ENCODE measurements at regions not wholly inside any gene's neighbourhood (a gene's known extent, or its start where the extent isn't known, plus 50 kb on each side); places are given as distances from the start of the nearest gene placed in this dataset.

DNA sequence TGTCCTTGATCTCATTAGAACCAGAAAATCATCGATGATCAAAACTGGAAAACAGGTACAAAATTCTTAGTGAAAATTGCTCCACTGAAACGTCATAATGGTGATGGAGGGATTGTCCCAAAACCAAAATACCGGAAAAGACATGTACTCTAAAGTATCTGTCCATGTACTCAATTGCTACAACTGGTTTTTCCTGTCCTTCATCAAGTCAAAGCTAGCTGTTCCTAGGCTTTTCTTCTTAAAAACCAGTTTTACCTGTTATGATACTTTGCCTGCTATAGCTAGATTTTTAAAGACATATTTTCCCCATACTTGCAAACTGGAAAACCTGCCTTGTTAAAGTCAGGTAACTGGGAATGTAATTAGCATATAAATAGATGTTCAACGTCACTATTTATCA is 50.5 kb upstream of the LRRC1 start:
- DNase-seq (ENCODE audit: low read depth in 2 of 2) = no peak

DNA sequence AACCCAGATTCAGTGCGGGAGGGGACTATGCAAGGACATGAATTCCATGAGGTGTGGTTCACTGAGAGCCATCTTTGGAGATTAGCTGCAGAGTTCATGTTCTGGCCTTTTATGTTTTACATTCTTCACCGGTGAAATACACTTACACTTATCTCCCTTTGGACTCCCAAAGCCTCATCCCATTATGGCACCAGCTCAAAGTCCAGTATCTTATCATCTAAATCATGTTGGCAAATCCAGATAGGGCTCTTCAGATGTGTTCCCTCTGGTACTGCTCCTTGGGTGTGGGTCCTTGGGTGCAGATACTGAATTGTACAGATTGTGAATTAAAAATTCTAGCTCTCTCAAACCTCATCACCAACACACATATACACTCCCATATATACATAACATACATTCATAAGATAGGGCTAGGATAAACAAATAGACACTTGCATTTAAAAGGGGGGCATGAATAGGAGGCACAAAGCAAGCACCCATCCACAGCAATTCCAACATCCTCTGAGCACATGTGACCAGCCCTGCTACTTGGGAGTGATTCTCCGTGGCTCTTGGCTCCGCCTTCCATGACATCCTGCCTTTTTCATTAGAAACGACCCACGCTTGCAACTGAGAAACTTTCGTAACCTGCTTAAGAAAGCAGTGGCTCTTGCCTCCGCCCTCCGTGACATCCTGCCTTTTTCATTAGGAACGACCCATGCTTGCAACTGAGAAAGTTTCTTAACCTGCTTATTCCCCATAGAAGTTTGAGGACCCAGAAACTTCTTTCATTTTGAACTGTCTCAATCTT is 53.6 kb upstream of the LRRC1 start:
- peak; percentile 1 to 5 for DNase-seq (ENCODE audit: low read depth in 2 of 2)

DNA sequence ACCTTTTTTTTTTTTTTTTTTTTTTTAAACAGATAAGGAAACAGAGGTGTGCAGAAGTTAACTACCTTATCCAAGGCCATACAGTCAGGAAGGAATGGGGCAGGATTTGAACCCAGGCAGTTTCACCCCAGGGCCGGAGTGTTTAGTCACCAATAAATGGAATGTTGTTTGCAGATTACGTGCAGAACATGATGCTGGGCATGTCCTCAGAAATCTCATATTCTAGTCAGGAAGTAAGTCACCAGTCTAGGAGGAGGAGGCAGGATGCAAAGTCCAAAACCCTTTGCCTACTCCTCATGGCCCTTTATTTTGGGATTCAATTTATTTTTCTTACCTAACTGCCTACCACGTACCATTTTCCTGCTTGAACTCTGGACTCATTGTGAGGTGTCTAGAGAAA is 57.1 kb upstream of the LRRC1 start:
- no peak for DNase-seq (ENCODE audit: low read depth in 2 of 2)

DNA sequence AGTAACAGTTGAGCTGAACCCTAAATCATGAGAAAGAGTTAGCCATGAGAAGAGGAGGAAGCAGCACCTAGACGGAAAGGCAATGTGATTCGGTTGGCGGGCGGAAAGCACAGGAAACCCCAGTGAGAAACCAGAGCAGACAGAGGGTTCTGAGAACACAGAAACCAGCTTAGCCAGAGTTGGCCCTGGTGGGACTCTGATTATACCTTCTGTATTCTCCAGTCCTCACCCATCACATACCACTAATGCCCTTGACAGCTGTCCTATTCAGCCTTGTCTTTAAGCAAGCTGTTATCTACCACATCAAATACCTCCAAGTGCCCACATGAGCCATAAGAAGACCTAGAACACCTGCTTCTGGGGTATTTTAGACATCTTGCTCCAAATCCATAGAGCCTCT is 58.9 kb upstream of the LRRC1 start:
- peak; percentile 8 to 10 for DNase-seq (ENCODE audit: low read depth in 2 of 2)

DNA sequence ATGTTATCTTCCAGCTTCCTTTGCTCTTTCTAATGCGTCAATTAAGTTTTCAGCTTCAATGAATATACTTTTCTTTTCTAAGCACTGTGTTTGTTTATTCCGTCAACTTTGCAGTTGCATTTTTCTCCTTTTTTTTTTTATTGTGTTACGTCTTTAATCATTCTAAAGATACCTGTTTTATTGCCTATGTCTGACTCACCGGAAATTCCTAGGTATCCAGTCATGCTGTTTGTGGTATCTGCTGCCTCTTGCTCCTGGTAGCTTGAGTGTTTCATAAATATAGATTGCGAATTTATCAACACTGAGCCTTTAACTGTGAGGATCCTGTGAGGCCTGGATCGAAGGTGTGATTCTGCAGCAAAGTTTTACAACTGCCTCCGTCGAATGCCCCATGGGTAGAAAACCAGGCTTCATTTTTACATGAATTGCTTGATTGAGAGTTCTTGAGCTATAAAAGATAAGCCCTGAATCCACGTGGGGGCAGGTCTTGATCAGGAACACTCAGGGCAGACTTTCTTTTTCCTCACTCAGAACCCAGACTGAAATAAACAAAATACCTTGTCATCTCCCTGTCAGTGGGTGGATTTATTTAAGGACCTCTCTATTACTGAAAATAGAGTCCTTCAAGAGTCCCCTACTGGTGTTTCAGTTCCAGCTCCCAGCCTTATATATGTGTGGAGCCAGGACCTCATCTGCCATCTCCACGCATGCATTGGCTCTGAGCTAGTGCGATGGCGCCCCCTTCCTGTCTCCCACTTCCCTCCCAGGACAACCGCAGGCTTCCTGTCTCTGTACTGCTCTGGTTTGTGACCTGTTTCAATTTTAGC is 60.1 kb upstream of the LRRC1 start:
- no peak for DNase-seq (ENCODE audit: low read depth in 2 of 2)

DNA sequence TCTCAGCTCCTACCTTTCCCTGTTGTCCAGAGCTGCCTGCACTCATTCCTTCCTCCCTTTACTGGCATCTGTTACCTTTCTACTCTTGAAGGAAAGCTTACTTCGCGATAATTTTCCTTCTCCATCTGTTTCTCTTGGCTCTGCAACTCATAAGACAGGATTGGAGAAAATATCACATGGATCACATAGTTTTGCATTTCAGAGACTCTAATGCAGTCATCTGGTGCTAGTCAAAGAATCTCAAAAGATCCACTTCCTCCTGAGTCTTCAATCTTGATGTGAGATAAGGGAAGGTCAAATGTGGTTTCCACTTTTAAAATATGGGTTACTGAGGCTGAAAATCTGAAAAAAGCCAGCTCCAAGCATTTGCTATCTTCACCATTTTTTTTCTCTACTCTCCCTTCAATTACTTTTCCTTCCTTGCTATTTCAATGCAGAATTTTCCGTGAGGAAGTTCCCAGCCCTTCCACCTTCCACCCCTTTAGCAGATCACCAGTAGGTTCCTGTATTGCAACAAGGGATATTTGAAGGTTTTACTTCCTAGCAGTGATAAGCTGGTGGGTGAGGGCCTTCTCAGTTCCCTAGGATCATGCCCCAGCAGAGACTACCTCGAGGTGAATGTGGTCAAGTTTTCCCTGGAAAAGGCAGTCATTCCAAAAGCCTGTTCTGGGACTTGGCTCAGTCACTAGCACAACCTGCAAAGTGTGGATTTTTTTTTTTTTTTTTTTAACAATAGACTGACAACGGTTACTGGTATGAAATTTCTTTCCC is 62.8 kb upstream of the LRRC1 start:
- DNase-seq (ENCODE audit: low read depth in 2 of 2) = no peak

DNA sequence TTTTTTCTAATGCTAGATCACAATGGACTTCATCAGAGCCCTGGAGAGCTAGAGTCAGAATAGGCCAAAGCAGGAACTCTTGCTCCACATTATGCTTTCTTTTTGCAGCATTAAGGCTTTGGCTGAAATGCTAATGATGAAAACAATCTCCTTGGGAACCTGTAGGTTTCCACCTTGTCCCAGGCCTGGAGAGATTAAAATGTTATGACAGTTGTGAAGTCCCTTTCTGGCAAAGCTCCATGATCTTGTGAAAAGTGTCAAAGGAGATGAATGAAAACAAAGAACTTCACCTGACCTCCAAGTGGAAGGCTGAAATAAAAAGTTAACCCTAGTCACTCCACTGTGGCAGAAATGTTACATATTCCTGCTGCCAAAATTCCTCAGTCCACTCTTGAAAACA is 64.0 kb upstream of the LRRC1 start:
- DNase-seq (ENCODE audit: low read depth in 2 of 2) = no peak

DNA sequence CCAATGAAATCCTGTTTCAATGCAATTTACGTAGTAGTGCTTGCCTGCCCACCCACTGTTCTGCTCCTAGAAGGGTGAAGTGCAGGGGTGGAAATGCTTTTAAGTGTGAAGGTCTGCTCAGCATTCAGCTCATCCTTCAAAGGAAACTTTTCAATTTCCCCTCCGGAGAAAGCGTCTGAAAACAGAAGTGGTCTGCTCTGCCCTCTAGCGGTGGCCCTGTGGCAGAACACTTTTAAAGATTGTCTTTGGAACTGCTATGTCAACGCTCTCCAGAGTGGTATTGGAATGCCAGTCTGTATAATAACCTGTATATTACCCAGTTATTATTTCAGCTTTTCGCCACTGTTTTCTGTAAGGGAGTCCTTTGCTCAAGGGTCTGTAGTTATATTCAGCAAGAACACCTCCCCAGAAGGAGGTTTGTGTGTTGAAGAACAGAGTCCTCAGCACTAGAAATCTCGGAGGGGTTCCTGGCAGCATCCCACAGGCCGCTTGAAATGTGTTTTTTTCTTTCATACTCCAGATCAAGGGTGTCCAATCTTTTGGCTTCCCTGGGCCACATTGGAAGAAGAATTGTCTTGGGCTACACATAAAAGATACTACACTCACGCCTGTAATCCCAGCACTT is 63.1 kb upstream of the KLHL31 start:
- peak; percentile 14 to 33 for DNase-seq (ENCODE audit: low read depth in 2 of 2)

DNA sequence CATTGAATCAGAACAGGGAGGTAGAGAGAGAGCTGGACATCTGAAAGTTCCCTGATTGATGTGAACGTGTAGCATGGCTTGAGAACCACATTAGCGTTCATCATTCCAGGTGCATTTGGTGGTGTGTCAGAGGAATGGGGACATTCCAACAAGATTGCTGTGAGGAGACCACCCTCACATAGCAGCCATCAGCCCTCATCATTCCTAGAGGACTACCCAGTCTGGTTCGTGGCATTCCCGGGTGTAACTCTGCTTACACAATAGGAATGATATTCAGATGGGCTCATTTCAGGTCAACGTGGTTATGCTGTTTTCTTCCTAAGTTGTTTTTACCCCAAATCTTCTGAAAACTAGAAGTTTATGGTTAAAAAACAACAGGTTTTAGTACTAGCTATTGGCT is 62.2 kb upstream of the KLHL31 start:
- no peak for DNase-seq (ENCODE audit: low read depth in 2 of 2)

DNA sequence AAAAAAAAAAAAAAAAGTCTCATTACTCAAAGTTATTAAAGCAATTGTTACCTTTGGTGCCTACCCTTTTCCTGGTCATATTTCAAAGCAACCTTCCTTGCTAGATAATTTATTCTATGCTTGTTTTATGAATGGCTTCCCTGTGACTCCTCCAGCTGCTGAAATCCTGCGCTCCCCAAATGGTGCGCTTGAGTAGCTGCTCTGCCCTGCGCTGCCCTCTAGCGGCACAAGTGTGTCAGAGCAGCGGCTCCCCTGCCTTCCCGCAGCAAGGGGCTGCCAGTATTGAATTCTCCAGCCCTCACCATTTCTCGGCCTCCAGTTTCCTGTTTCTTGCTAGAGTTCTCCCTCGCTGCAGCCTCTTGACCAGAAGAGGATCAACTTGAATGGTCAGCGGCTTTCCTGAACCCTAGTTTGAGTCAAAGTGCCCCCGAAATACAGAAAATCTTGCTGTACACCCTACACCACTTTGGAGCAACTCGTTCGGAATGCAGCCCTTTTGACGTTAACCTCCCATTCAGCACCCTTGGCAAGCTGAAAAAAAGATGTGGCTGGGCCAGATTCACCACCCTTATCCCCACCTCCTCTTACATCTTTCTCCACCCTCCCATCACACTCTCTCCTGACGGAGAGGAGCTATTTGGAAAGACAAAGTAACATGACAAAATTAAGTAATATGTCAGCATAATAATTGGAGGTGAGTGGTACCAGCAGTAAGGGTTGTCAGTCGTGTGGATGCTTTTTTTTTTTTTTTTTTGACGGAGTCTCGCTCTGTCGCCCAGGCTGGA is 60.4 kb upstream of the KLHL31 start:
- DNase-seq (ENCODE audit: low read depth in 2 of 2) = peak; percentile 42 to 60

DNA sequence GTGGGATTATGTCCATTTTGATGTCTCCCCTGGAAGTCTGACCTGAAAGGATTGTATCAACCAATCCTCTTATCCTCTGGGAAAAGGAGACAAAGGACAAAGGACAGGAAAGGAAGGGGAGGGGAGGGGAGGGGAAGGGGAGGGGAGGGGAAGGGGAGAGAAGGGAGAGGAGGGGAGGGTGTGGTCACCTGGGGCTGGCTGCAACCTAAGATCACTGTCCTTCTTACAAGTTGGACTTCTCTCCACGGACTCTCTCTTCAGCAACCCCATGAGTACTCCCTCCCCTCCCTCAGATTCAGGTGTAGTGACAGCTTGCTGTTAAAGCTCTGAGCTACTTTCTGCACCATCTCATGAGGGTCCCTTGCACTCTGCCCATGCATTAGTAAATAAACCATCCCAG is 58.9 kb upstream of the KLHL31 start:
- no peak for DNase-seq (ENCODE audit: low read depth in 2 of 2)

DNA sequence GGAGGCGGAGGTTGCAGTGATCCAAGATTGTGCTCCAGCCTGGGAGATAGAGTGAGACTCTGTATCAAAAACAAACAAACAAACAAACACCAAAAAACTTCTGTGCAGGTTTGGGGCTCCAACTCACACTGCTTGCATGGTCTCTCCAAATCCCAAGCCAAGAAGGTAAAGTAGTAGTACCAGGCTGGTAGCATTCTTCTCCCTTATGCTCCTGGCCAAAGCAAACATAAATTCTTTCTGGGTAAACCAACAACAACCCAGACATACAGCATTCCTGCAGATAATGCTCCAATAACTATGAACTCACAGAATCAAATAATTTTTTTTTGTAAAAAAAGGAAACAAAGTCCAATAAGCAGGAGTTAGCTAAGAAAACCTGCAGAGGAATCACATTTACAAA is 57.8 kb upstream of the KLHL31 start:
- DNase-seq (ENCODE audit: low read depth in 2 of 2) = no peak

DNA sequence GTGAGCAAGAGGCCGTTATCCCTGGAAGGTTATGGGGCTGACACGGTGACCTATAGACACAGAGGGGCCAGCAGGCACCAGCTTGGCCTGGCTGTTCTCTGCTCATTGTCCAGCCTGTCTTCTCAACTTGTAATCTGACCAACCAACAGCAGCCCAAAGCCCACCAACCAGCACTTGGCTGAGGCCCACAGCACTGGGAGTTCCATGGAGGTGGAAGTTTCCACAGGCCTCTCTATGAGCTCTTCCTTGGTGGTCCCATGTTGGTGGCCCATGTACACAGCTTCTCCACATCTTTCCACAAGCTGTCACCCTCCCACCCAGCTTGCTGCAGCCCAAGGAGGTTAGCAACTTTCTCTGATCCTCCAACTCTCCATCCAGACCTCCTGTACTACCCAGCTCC is 56.2 kb upstream of the KLHL31 start:
- no peak for DNase-seq (ENCODE audit: low read depth in 2 of 2)

DNA sequence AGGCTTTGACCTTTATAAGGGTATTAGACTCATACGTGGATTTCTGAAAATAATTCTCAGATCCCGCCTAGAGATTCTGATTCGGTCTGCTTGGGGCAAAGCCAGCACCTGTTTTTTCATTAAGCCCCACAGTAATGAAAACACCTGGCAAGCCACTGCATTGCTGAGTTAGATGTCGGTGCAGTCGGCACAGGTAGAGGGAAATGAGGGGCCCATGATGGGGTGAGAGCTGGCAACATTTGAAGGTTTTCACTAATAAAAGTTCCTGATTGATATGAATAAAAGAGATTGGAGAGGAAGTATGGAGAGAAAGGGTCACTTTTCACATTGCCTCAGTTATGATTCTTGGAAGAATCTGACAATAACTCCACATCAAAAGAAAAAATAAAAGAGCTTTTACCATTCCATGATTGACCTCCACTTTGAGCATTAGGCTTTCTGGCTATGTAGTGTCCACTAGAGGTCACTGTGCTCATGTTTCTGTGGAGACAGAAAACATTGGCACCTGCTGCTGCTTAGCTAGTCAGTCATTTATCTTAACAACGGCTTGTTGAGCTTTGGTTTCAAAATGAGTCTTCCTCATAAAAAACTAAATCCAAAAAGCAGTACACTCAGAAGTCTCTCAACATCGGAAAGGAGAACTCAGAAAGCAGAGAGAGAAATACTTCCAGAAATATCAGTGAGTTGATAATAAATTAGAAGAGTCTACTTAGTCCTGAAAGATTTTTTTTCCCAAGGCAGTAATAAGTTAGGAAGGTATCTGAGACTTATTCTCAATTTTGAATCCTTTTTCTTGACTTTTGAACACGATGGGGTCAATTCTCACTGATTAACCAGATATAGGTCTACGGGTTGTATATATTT is 53.3 kb upstream of the KLHL31 start:
- no peak for DNase-seq (ENCODE audit: low read depth in 2 of 2)

DNA sequence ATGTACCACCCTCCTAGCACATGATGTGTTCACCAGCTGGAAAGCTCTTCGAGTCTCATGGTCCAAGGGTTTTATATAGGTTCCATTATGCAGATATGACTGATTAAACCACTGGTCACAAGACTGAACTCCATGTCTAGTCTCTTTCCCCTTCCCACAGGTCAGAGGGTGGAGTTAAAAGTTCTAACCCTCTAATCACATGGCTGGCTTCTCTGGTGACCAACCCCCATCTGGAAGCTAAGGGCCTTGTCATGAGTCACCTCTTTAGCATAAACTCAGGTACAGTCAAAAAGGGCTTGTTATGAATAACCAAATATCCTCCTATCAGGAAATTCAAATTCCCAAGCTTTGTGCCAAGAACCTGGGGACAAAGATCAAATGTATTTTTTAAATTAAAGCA is 52.0 kb upstream of the KLHL31 start:
- no peak for DNase-seq (ENCODE audit: low read depth in 2 of 2)

DNA sequence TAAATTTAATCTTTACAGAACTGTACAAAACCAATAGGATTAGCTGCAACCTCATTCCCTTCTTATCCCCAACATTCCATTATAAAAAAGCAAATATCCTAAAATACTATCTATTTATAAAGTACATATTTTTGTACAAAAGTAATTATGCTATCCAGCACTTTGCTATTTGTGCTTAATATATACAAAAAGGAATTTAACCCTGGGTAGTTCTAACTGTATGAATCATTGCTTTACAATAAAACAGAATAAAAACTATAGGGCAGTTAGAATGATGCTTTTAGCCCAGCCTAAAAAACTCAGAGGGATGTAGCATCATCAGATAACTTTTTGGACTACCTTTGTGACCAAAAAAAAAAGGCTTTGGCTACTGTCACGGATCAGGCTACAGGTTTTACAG is 49.9 kb upstream of the KLHL31 start:
- no peak for DNase-seq (ENCODE audit: low read depth in 2 of 2)

Measured in stimulated activated CD8-positive, alpha-beta memory T cell treated with anti-CD3 and anti-CD28 coated beads, Interleukin-7, amount 100 ng/mL, for 4 hours (primary cell).